Epithelial cell of esophagus (primary cell): ENCODE measurements at regions not wholly inside any gene's neighbourhood (a gene's known extent, or its start where the extent isn't known, plus 50 kb on each side); places are given as distances from the start of the nearest gene placed in this dataset.

ENCODE experiments used
- DNase-seq: peaks from one replicate; pipeline ENCODE4 v3.0.0; 2010; ENCODE audit warnings: low read depth
- H3K4me3 ChIP-seq: 2 replicates; pipeline ENCODE4 v1.5.1; 2011; ENCODE audit warnings: mild to moderate bottlenecking, low read length, control low read depth
- TF ChIP-seq, protein P1 (sequence below): IDR thresholded peaks from 2 replicates; pipeline ENCODE4 v1.5.1; 2011; ENCODE audit warnings: low read depth, mild to moderate bottlenecking, low read length, control low read depth, inconsistent platforms; ENCODE audit not compliant: insufficient read depth; ENCODE audit errors: missing control alignments

DNA sequence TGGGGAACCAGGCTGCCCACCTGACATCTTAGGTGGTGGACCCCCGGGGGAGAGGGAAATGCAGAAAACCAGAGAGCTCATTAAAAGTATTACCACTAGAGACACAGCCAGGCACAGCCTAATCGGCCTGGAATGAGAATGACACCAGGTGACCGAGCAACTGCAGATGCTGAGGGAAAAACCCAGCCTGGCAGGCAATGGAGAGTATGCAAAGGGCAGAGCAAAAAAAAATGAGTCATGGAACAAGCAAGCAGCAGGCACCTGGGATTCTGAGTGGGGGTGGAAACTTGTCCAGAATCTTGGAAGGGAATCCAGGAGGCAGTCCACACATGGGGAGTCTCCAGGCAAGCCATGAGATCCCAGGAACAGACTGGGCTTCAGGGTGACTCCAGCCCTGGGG, 183.7 kb upstream of the LRRN1 start:
- TF ChIP-seq, protein P1, sequence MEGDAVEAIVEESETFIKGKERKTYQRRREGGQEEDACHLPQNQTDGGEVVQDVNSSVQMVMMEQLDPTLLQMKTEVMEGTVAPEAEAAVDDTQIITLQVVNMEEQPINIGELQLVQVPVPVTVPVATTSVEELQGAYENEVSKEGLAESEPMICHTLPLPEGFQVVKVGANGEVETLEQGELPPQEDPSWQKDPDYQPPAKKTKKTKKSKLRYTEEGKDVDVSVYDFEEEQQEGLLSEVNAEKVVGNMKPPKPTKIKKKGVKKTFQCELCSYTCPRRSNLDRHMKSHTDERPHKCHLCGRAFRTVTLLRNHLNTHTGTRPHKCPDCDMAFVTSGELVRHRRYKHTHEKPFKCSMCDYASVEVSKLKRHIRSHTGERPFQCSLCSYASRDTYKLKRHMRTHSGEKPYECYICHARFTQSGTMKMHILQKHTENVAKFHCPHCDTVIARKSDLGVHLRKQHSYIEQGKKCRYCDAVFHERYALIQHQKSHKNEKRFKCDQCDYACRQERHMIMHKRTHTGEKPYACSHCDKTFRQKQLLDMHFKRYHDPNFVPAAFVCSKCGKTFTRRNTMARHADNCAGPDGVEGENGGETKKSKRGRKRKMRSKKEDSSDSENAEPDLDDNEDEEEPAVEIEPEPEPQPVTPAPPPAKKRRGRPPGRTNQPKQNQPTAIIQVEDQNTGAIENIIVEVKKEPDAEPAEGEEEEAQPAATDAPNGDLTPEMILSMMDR = no peak
- H3K4me3 ChIP-seq = no peak overlapping the region
- peak; percentile 37 for DNase-seq

DNA sequence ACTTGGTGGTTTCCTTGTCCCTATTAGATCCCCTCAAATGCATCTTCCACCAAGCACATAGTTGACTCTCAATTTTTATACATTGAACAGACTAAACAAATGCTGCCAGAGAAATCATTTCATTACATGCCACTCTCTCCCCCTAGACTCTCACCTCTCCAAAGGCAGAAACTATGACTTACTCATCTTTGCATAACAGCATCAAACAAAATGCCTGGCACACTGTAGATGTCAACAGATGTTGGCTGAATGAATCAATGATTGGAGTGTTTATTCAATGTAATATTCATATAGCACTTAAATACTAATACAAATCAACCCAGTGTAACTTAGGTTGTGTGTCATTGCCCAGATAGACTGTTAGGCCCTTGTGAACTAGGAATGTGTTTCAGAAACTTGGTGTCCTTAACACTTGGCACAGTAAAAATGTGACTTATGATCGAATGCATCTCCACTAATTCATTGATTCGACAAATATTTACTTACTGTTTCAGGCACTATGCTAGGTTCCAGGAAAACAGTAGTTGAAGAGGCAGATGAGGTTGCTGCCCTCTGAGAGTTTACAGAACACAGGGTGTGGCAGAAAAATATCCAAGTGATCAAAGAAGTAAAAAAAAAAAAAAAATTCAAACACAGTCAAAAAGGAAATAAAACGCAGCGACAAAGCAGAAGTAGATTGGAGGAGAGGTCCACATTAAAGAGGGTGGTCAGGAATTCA, 188.5 kb upstream of the LRRN1 start:
- no peak for DNase-seq
- H3K4me3 ChIP-seq = no peak overlapping the region
- TF ChIP-seq, protein P1 = no peak

DNA sequence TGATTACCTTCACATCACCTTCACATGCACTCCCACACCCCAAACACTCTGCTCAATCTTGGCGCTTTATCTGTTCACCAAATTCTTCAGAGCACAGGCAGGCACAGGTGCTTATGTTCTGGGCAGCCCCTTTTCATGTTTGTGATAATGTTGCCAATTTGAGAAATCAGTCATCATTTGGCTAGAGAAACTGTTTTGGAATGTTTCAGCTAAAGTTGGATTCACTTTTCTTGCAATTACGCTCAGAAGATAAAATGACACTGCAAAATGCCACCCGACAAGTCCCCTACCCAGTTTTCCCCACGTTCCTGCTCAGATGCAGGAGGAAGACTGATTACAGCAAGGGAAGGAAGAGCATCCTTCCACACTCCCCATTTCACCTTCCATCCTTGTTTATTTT, 192.9 kb upstream of the LRRN1 start:
- no peak for DNase-seq
- TF ChIP-seq, protein P1 = no peak
- H3K4me3 ChIP-seq = no peak overlapping the region

DNA sequence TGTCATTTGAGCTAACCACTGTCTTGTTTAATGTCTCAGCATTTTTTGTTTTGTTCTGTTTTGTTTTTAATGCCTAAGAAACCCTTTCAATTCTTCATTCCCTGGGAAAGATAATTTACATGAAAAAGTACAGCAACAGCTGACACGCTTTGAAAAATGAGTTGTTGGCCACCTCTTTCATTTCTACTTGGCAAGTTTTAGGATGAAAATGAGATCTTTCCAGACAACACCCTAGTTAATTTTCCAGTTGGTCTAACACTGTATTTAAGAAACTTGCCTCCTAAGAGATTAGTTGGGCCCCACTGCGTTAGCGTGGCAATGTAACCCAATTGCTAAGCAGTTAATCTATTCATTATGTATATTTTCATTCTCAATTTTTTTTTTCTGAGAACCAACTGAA, 194.0 kb upstream of the LRRN1 start:
- TF ChIP-seq, protein P1 = no peak
- no peak overlapping the region for H3K4me3 ChIP-seq
- no peak for DNase-seq

DNA sequence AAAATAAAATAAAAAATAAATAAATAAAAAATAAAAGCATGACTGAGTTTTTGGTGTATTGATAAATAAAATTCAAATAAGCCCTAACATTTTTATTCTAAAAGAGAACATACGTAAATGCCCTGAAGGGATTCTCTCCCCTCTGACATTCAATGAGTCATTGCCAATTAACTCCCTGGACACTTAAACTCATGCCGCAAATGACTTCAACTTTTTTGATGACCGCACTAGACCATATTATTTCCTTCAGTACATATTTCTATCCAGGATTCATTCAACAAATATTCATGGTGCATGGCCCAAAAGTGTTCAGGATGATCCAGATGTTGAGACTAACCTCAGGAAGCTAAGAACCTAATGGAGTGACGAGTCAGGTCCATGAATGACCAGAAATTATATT, 195.9 kb upstream of the LRRN1 start:
- no peak overlapping the region for H3K4me3 ChIP-seq
- TF ChIP-seq, protein P1 = no peak
- DNase-seq = peak; percentile 3

DNA sequence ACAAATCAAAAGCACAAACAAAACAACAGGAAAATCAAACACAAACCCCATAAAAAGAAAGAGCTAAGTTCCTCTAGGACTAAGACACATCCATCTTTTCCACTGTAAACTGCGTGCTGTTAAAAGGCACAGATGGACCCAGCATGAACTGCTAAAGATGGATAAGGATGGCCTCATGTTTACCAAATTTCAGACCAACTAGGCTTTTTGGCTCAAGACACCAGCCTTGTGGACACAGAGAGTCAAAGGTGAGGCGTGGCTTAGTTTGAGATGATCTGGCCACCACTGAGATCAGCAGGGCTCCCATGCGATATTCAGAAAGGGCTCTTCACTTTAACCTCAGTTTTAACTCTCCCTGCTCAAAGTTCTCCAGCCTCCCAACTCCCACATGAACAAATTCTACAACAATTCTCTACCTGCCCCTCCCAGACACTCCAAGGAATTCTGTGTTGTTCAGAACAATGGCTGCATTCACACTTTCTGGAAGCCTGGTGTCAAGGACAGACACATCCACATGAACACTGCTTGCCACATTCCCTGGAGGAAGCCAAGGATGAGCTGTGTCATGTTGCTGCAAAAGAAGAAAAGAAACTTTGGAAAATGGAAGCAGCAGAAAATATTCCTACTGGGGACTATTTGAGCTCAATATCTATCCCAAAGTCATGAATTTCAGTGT, 198.4 kb upstream of the LRRN1 start:
- DNase-seq = no peak
- TF ChIP-seq, protein P1 = no peak
- H3K4me3 ChIP-seq = no peak overlapping the region
